ENCODE measurements at regions not wholly inside any gene's neighbourhood (a gene's known extent, or its start where the extent isn't known, plus 50 kb on each side); places are given as distances from the start of the nearest gene placed in this dataset.

DNA sequence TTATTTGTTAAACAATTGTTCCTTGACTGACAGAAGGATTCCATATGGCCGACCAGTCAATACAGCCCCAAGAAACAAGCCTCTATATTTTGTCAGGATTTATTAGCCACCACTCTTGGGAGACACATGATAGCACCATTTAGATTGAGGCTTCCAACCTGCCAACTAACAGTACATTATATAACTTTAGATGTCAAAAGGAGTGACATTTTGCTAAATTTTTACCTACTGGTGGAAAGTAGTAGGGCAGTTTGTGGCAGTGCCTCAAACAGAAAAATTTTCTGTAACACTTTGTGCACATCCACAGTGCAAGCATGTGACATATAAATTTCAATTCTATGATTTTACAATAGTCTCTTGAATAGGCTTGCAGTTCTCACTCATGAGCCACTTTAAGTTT, 464.0 kb downstream of the TRIB2 start:
- no peaks in the 10 kb centered on the region for H3K4me1 ChIP-seq (ENCODE audit: insufficient read depth, insufficient read length)
- H3K27me3 ChIP-seq (ENCODE audit: insufficient read depth, insufficient read length): no peaks in the 10 kb centered on the region
- no peak overlapping the region for H3K4me3 ChIP-seq (ENCODE audit: insufficient read length, low read depth)
- TF ChIP-seq YY1 (IDR thresholded peaks at IDR 0.05; ENCODE audit: insufficient read depth, insufficient read length) (no peak), SUZ12 (IDR thresholded peaks at IDR 0.05; ENCODE audit: extremely low read depth, insufficient read depth, insufficient read length) (no peak), ZNF274 (IDR thresholded peaks at IDR 0.05; ENCODE audit: low read depth, low read length) (no peak)
- H3K9me3 ChIP-seq (ENCODE audit: insufficient read depth, low read length): peaks cover 5% of the 10 kb centered on the region; the same call in 1 of the 2 replicates
- no peak for DNase-seq (ENCODE audit: low read depth, low spot score)
- H3K9ac ChIP-seq (ENCODE audit: insufficient read length, low read depth): no peak overlapping the region
- no peaks in the 10 kb centered on the region for H3K36me3 ChIP-seq (ENCODE audit: insufficient read depth, insufficient read length, low read length)

DNA sequence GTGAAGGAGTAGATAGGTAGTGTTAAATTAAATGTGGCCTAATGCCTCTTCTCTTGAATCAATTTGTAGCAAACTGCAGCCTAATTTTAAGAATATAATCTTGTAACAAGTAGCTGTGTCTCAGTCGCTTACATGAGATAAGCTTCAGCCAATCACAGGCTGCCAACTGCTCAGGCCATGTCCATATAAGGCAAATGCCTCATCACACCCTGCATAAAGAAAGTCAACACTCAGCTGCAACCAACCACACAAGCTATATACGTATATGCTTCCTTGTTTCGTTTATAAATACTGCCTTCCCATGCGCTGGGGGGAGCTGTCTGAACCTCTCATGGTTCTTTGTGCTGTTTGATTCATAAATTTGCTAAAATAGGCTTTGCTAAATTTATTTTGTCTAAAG, 476.3 kb downstream of the TRIB2 start:
- TF ChIP-seq ZNF274 (IDR thresholded peaks at IDR 0.05; ENCODE audit: low read depth, low read length) (no peak), YY1 (IDR thresholded peaks at IDR 0.05; ENCODE audit: insufficient read depth, insufficient read length) (no peak), SUZ12 (IDR thresholded peaks at IDR 0.05; ENCODE audit: extremely low read depth, insufficient read depth, insufficient read length) (no peak)
- Histone ChIP-seq H3K4me1 (ENCODE audit: insufficient read depth, insufficient read length) (no peaks in the 10 kb centered on the region), H3K27me3 (ENCODE audit: insufficient read depth, insufficient read length) (no peaks in the 10 kb centered on the region), H3K4me3 (ENCODE audit: insufficient read length, low read depth) (no peak overlapping the region), H3K9ac (ENCODE audit: insufficient read length, low read depth) (no peak overlapping the region), H3K9me3 (ENCODE audit: insufficient read depth, low read length) (no peaks in the 10 kb centered on the region), H3K36me3 (ENCODE audit: insufficient read depth, insufficient read length, low read length) (no peaks in the 10 kb centered on the region)
- DNase-seq (ENCODE audit: low read depth, low spot score): no peak

DNA sequence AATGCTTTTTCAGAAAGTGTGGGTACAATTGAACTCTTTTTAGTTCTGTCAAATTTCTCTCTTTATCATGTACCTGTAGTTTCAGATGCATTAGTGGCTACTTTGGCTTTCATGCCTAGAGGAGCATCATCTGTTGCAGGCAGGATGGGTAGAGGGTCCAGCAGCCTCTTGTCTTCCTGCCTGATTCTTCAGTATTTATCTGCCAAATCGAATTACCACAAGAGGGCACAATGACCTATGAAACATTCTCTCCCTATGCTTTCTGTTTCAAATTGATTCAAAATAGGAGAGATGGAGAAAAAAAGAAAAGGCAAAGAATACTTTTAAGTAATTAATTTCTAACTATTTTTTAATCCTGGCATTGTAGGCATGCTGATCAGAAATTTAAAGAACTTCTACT, 477.2 kb downstream of the TRIB2 start:
- no peaks in the 10 kb centered on the region for H3K4me1 ChIP-seq (ENCODE audit: insufficient read depth, insufficient read length)
- no peak overlapping the region for H3K4me3 ChIP-seq (ENCODE audit: insufficient read length, low read depth)
- no peaks in the 10 kb centered on the region for H3K27me3 ChIP-seq (ENCODE audit: insufficient read depth, insufficient read length)
- H3K9ac ChIP-seq (ENCODE audit: insufficient read length, low read depth): no peak overlapping the region
- no peaks in the 10 kb centered on the region for H3K36me3 ChIP-seq (ENCODE audit: insufficient read depth, insufficient read length, low read length)
- DNase-seq (ENCODE audit: low read depth, low spot score): peak; percentile 16
- H3K9me3 ChIP-seq (ENCODE audit: insufficient read depth, low read length): no peaks in the 10 kb centered on the region
- no peak for TF ChIP-seq SUZ12 (IDR thresholded peaks at IDR 0.05; ENCODE audit: extremely low read depth, insufficient read depth, insufficient read length)
- TF ChIP-seq YY1 (IDR thresholded peaks at IDR 0.05; ENCODE audit: insufficient read depth, insufficient read length): no peak
- TF ChIP-seq ZNF274 (IDR thresholded peaks at IDR 0.05; ENCODE audit: low read depth, low read length): no peak

DNA sequence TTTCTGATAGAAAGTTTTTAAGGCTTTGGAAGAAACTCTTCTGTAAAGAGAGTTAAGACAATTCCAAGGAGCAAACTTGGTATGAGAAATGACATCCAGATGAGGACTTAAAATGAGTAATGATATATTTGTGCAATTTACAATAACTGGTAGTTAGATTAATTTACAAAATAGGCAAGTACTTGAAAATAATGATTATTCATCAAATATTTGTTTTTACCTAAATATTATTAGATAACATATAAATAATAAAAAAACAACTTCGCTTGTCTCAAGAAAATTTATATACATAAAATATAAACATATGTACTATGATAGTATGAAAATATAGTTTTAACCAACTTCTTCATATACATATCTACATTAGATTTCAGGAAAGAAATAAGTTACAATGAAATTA, 478.5 kb downstream of the TRIB2 start:
- no peak for TF ChIP-seq SUZ12 (IDR thresholded peaks at IDR 0.05; ENCODE audit: extremely low read depth, insufficient read depth, insufficient read length)
- no peak for TF ChIP-seq YY1 (IDR thresholded peaks at IDR 0.05; ENCODE audit: insufficient read depth, insufficient read length)
- TF ChIP-seq ZNF274 (IDR thresholded peaks at IDR 0.05; ENCODE audit: low read depth, low read length): no peak
- H3K4me1 ChIP-seq (ENCODE audit: insufficient read depth, insufficient read length): no peaks in the 10 kb centered on the region
- H3K9ac ChIP-seq (ENCODE audit: insufficient read length, low read depth): no peak overlapping the region
- H3K9me3 ChIP-seq (ENCODE audit: insufficient read depth, low read length): no peaks in the 10 kb centered on the region
- H3K4me3 ChIP-seq (ENCODE audit: insufficient read length, low read depth): no peak overlapping the region
- DNase-seq (ENCODE audit: low read depth, low spot score): no peak
- no peaks in the 10 kb centered on the region for H3K27me3 ChIP-seq (ENCODE audit: insufficient read depth, insufficient read length)
- no peaks in the 10 kb centered on the region for H3K36me3 ChIP-seq (ENCODE audit: insufficient read depth, insufficient read length, low read length)

DNA sequence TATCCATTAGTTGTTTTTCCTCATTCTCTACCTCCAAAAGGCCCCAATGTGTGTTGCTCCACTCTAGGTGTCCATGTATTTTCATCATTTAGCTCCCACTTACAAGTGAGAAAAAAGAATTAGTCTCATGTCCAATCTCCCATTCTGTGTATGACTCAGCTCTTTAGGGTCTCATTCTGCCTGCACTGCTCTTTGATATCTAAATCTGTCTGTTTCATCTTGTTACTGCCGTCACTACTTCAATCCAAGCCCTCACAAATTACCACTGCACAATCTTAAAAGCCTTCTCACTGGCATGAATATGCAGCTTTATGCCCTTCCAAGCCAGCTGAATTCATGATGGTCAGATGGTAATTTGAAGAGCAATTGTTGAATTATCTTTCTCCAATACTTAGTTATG, 480.5 kb downstream of the TRIB2 start:
- no peaks in the 10 kb centered on the region for H3K9me3 ChIP-seq (ENCODE audit: insufficient read depth, low read length)
- DNase-seq (ENCODE audit: low read depth, low spot score): no peak
- H3K27me3 ChIP-seq (ENCODE audit: insufficient read depth, insufficient read length): no peaks in the 10 kb centered on the region
- H3K4me3 ChIP-seq (ENCODE audit: insufficient read length, low read depth): no peak overlapping the region
- no peaks in the 10 kb centered on the region for H3K4me1 ChIP-seq (ENCODE audit: insufficient read depth, insufficient read length)
- no peak overlapping the region for H3K9ac ChIP-seq (ENCODE audit: insufficient read length, low read depth)
- no peak for TF ChIP-seq SUZ12 (IDR thresholded peaks at IDR 0.05; ENCODE audit: extremely low read depth, insufficient read depth, insufficient read length)
- TF ChIP-seq YY1 (IDR thresholded peaks at IDR 0.05; ENCODE audit: insufficient read depth, insufficient read length): no peak
- no peak for TF ChIP-seq ZNF274 (IDR thresholded peaks at IDR 0.05; ENCODE audit: low read depth, low read length)
- H3K36me3 ChIP-seq (ENCODE audit: insufficient read depth, insufficient read length, low read length): no peaks in the 10 kb centered on the region

DNA sequence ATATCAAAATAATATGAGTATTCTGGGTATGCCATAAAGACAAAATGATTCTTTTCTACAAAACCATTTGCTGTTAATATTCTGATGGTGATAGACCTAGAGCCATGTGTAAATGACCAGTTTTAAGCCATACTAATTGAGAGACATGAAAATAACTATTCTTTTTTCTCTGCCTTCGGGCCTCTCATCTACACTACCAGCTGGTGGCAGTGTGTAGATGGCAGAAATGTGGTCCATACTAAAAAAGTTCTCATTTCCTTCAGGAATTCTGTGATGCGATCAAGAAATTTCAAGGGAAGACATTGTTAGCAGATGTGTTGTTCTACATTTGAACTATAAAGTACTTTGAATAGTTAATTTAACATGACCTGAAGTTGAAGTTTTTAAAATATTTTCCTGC, 485.2 kb downstream of the TRIB2 start:
- TF ChIP-seq ZNF274 (IDR thresholded peaks at IDR 0.05; ENCODE audit: low read depth, low read length): no peak
- TF ChIP-seq YY1 (IDR thresholded peaks at IDR 0.05; ENCODE audit: insufficient read depth, insufficient read length): no peak
- no peak for TF ChIP-seq SUZ12 (IDR thresholded peaks at IDR 0.05; ENCODE audit: extremely low read depth, insufficient read depth, insufficient read length)
- no peak overlapping the region for H3K9ac ChIP-seq (ENCODE audit: insufficient read length, low read depth)
- no peaks in the 10 kb centered on the region for H3K27me3 ChIP-seq (ENCODE audit: insufficient read depth, insufficient read length)
- no peaks in the 10 kb centered on the region for H3K4me1 ChIP-seq (ENCODE audit: insufficient read depth, insufficient read length)
- H3K9me3 ChIP-seq (ENCODE audit: insufficient read depth, low read length): no peaks in the 10 kb centered on the region
- no peaks in the 10 kb centered on the region for H3K36me3 ChIP-seq (ENCODE audit: insufficient read depth, insufficient read length, low read length)
- DNase-seq (ENCODE audit: low read depth, low spot score): no peak
- H3K4me3 ChIP-seq (ENCODE audit: insufficient read length, low read depth): no peak overlapping the region

DNA sequence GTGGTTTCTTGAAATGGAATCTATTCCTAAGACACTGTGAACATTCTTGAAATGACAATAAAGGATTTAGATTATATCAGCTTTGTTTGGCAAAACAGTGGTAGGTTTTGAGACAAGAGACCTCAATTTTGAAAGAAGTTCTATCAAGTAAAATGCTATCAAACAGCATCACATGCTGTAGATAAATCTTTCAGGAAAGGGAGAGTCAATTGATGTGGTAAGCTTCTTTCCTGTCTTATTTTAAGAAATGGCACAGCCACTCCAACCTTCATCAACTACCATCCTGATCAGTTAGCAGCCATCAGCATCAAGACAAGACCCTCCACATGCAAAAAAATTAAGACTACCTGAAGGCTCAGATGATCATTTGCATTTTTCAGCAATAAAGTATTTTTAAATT, 495.4 kb downstream of the TRIB2 start:
- no peak overlapping the region for H3K4me3 ChIP-seq (ENCODE audit: insufficient read length, low read depth)
- H3K36me3 ChIP-seq (ENCODE audit: insufficient read depth, insufficient read length, low read length): no peaks in the 10 kb centered on the region
- H3K9me3 ChIP-seq (ENCODE audit: insufficient read depth, low read length): no peaks in the 10 kb centered on the region
- DNase-seq (ENCODE audit: low read depth, low spot score): no peak
- TF ChIP-seq YY1 (IDR thresholded peaks at IDR 0.05; ENCODE audit: insufficient read depth, insufficient read length) (no peak), SUZ12 (IDR thresholded peaks at IDR 0.05; ENCODE audit: extremely low read depth, insufficient read depth, insufficient read length) (no peak), ZNF274 (IDR thresholded peaks at IDR 0.05; ENCODE audit: low read depth, low read length) (no peak)
- H3K4me1 ChIP-seq (ENCODE audit: insufficient read depth, insufficient read length): no peaks in the 10 kb centered on the region
- H3K27me3 ChIP-seq (ENCODE audit: insufficient read depth, insufficient read length): no peaks in the 10 kb centered on the region
- H3K9ac ChIP-seq (ENCODE audit: insufficient read length, low read depth): no peak overlapping the region

DNA sequence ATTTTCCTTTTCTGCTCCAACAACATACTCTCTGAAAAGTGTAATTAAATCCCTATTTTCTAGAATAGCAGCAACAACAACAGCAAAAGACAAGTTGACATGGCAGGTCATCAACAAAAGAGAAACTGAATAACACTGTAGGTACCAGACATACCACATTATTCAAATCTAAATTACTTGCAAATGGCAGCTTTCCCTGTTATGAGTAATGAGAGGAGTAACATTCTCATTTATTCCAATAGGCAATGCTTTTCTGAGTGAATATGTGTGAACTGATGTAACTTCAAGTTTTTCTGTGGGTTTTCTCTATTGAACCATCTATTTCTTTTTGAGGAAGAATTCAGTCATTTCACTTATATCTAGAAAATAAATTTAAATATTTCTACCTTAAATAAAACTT, 501.5 kb downstream of the TRIB2 start:
- DNase-seq (ENCODE audit: low read depth, low spot score): no peak
- no peaks in the 10 kb centered on the region for H3K36me3 ChIP-seq (ENCODE audit: insufficient read depth, insufficient read length, low read length)
- H3K9me3 ChIP-seq (ENCODE audit: insufficient read depth, low read length): no peaks in the 10 kb centered on the region
- H3K9ac ChIP-seq (ENCODE audit: insufficient read length, low read depth): no peak overlapping the region
- H3K4me1 ChIP-seq (ENCODE audit: insufficient read depth, insufficient read length): no peaks in the 10 kb centered on the region
- TF ChIP-seq SUZ12 (IDR thresholded peaks at IDR 0.05; ENCODE audit: extremely low read depth, insufficient read depth, insufficient read length) (no peak), ZNF274 (IDR thresholded peaks at IDR 0.05; ENCODE audit: low read depth, low read length) (no peak), YY1 (IDR thresholded peaks at IDR 0.05; ENCODE audit: insufficient read depth, insufficient read length) (no peak)
- H3K4me3 ChIP-seq (ENCODE audit: insufficient read length, low read depth): no peak overlapping the region
- no peaks in the 10 kb centered on the region for H3K27me3 ChIP-seq (ENCODE audit: insufficient read depth, insufficient read length)

All from NT2/D1 (cell line).